ENCODE measurements at regions not wholly inside any gene's neighbourhood (a gene's known extent, or its start where the extent isn't known, plus 50 kb on each side); places are given as distances from the start of the nearest gene placed in this dataset.
"Not testable (repeated sequence)": the region's sequence is repeated elsewhere in the genome, so short reads cannot be mapped to it uniquely, and the experiment has no call there.

GRCh38 chr22:49349841-49350381 lies 477.8 kb downstream of the BRD1 start:
- DNase-seq (ENCODE audit: low spot score): no peak

GRCh38 chr22:49349181-49349835 lies 478.4 kb downstream of the BRD1 start:
- no peak for DNase-seq (ENCODE audit: low spot score)

GRCh38 chr22:49348631-49349030 lies 479.0 kb downstream of the BRD1 start:
- DNase-seq (ENCODE audit: low spot score): no peak

- no peak for DNase-seq (ENCODE audit: low spot score)
Measured at GRCh38 chr22:49347376-49347775, 480.3 kb downstream of the BRD1 start.

GRCh38 chr22:49345896-49346295 lies 481.8 kb downstream of the BRD1 start:
- DNase-seq (ENCODE audit: low spot score): no peak

GRCh38 chr22:49344656-49345055 lies 483.0 kb downstream of the BRD1 start:
- no peak for DNase-seq (ENCODE audit: low spot score)

- no peak for DNase-seq (ENCODE audit: low spot score)
Measured at GRCh38 chr22:49344161-49344560, 483.5 kb downstream of the BRD1 start.

- no peak for DNase-seq (ENCODE audit: low spot score)
Measured at GRCh38 chr22:49340406-49340805, 487.3 kb downstream of the BRD1 start.

GRCh38 chr22:49336483-49336882 lies 491.2 kb downstream of the BRD1 start:
- not testable (repeated sequence) for DNase-seq (ENCODE audit: low spot score)

- no peak for DNase-seq (ENCODE audit: low spot score)
Measured at GRCh38 chr22:49334976-49335375, 492.7 kb downstream of the BRD1 start.

- no peak for DNase-seq (ENCODE audit: low spot score)
Measured at GRCh38 chr22:49334449-49334789, 493.3 kb downstream of the BRD1 start.

GRCh38 chr22:49333206-49333605 lies 494.5 kb downstream of the BRD1 start:
- no peak for DNase-seq (ENCODE audit: low spot score)

GRCh38 chr22:49332691-49333090 lies 495.0 kb downstream of the BRD1 start:
- no peak for DNase-seq (ENCODE audit: low spot score)

GRCh38 chr22:49331878-49332277 lies 495.8 kb downstream of the BRD1 start:
- no peak for DNase-seq (ENCODE audit: low spot score)

- DNase-seq (ENCODE audit: low spot score): no peak
Measured at GRCh38 chr22:49331223-49331815, 496.4 kb downstream of the BRD1 start.

GRCh38 chr22:49330421-49331222 lies 497.1 kb downstream of the BRD1 start:
- no peak for DNase-seq (ENCODE audit: low spot score)

- DNase-seq (ENCODE audit: low spot score): no peak
Measured at GRCh38 chr22:49329636-49330035, 498.0 kb downstream of the BRD1 start.

- DNase-seq (ENCODE audit: low spot score): no peak
Measured at GRCh38 chr22:49328630-49329405, 498.9 kb downstream of the BRD1 start.

- DNase-seq (ENCODE audit: low spot score): no peak
Measured at GRCh38 chr22:49328118-49328475, 499.6 kb downstream of the BRD1 start.

- DNase-seq (ENCODE audit: low spot score): no peak
Measured at GRCh38 chr22:49327411-49328117, 500.1 kb downstream of the BRD1 start.

- DNase-seq (ENCODE audit: low spot score): no peak
Measured at GRCh38 chr22:49326558-49326957, 501.1 kb downstream of the BRD1 start.
